Lower leg skin (tissue), 3 donors: ENCODE measurements at regions not wholly inside any gene's neighbourhood (a gene's known extent, or its start where the extent isn't known, plus 50 kb on each side); places are given as distances from the start of the nearest gene placed in this dataset.

Experiments used
- CTCF ChIP-seq, 3 donors: fragments of 450-650 bp; IDR thresholded peaks; one replicate each; pipeline ENCODE4 v1.5.1; 2016; ENCODE audit warnings: antibody characterized with exemption in 3 of 3, mild to moderate bottlenecking in 3 of 3, moderate library complexity in 2 of 3
- POLR2A ChIP-seq, 2 donors: fragments of 450-650 bp; IDR thresholded peaks; one replicate each; pipeline ENCODE4 v1.6.1; 2016 to 2017; ENCODE audit warnings: antibody characterized with exemption in 2 of 2, mild to moderate bottlenecking in 1 of 2, moderate library complexity in 1 of 2

DNA sequence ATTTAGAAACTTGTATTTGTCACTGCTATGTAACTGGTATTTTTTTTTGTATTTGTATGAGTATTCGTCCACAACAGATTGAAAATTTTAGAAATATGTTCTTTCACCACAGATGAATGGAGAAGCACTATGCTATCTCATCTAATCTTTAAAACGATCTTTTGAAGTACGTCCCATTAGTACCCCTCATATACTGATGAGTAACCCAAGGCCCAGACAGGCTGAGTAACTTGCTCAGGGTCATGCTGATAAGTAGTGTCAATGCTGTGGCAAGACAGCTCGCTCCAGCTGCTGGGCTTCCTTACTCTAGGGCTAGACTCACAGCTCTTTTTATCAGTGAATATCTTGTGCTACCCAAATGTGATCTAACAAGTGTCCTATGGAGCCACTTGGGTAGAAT lies 154.2 kb downstream of the SUCLA2 start:
- TF ChIP-seq CTCF (IDR thresholded peaks at IDR 0.05) (no peak), POLR2A (IDR thresholded peaks at IDR 0.05) (no peak)
